ENCODE measurements at regions not wholly inside any gene's neighbourhood (a gene's known extent, or its start where the extent isn't known, plus 50 kb on each side); places are given as distances from the start of the nearest gene placed in this dataset.

DNA sequence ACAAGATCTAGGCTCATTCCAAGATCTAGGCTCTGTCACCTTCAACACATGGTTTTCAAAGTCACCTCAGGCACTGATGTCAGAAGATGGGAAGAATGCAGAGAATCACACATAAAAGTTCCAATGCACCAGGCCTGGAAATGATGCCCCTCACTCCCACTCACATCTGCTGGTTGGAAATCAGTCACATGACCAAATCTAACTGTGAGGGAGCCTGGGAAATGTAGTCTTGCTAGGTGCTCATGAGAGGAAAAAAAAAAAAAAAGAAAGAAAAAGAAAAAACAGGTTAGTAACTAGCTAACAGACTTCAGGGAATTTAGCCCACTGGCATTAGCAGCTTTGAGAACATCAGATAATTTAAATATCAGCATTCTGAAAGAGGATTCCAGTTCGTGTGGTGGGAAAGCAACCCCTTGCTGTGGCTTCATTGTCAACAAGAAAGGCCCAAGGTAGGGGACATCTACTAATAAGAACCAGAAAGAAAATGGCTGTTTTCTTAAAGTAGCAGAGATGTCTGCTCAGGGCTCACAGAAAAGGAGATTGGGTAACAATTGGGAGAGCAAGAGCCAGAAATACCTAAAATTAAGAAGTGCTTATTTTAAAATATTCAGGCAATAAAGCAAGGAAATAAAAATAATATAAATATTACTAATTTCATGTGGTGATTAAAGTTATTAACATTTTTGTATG is 614.3 kb downstream of the ACTL7B start:
- ATAC-seq (no peak), DNase-seq (no peak)
- H3K4me3 ChIP-seq: no peak overlapping the region
- no peaks in the 10 kb centered on the region for H3K9me3 ChIP-seq
- TF ChIP-seq, protein P1, sequence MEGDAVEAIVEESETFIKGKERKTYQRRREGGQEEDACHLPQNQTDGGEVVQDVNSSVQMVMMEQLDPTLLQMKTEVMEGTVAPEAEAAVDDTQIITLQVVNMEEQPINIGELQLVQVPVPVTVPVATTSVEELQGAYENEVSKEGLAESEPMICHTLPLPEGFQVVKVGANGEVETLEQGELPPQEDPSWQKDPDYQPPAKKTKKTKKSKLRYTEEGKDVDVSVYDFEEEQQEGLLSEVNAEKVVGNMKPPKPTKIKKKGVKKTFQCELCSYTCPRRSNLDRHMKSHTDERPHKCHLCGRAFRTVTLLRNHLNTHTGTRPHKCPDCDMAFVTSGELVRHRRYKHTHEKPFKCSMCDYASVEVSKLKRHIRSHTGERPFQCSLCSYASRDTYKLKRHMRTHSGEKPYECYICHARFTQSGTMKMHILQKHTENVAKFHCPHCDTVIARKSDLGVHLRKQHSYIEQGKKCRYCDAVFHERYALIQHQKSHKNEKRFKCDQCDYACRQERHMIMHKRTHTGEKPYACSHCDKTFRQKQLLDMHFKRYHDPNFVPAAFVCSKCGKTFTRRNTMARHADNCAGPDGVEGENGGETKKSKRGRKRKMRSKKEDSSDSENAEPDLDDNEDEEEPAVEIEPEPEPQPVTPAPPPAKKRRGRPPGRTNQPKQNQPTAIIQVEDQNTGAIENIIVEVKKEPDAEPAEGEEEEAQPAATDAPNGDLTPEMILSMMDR (IDR thresholded peaks at IDR 0.05): no peak
- no peak for TF ChIP-seq POLR2A (IDR thresholded peaks at IDR 0.05)
- intact Hi-C loops (cut with DNase I): no loop called here
- H3K4me1 ChIP-seq: no peaks in the 10 kb centered on the region
- 17% methylated on average over 1 of the region's 1 CpG for WGBS (ENCODE audit: insufficient coverage, low coverage, low lambda C conversion rate, missing lambda C conversion rate)
- no peaks in the 10 kb centered on the region for H3K36me3 ChIP-seq
- H3K27ac ChIP-seq: no peak overlapping the region
- H3K27me3 ChIP-seq: no peaks in the 10 kb centered on the region

DNA sequence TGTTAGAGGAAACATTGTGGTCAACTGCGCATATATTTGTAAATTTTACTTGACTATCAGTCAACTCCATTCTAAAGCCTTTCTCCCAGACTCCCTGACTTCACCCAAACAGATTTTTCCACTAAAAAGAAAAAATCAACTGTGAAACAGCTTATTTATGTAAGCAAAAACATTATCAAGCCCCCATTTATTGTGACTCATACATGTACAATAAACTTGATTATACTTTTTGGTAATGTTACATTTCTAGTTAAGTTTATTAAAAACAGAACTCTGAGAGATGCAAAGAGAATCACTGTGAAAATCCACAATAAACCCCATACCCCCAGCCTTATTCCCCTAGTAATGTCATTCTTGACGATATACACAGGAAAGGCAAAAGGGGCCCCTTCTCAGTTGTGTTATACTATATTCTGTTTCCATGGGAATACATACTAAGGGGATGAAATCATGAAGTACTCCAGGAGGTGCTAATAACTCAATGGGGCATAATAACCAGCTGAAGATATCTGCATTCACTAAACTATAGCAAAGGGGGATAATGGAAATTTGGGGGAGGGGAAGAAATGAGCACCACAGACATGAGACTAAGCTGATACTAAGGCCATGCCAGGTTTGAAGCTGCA is 616.0 kb downstream of the ACTL7B start:
- no peak for DNase-seq

DNA sequence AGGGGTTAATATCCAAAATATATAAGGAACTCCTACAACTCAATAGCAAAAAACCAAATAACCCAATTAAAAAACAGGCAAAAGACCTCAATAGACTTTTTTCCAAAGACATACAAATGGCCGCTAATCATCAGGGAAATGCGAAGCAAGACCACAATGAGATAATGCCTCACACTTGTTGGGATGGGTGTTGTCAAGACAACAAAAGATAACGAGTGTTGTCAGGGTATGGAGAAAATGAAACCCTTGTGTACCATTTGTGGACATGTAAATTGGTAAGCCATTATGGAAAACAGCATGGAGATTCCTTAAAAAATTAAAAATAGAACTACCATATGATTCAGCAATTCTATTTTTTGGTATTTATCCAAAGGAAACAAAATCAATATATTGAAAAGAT is 620.2 kb downstream of the ACTL7B start:
- H3K4me3 ChIP-seq: no peak overlapping the region
- no peak overlapping the region for H3K27ac ChIP-seq
- no peaks in the 10 kb centered on the region for H3K36me3 ChIP-seq
- WGBS (ENCODE audit: insufficient coverage, low coverage, low lambda C conversion rate, missing lambda C conversion rate): 71% methylated on average over 3 of the region's 3 CpGs
- ATAC-seq (no peak), DNase-seq (no peak)
- TF ChIP-seq POLR2A (IDR thresholded peaks at IDR 0.05): no peak
- TF ChIP-seq, protein P1 (IDR thresholded peaks at IDR 0.05): no peak
- no peaks in the 10 kb centered on the region for H3K4me1 ChIP-seq
- intact Hi-C loops (cut with DNase I): no loop called here
- H3K9me3 ChIP-seq: no peaks in the 10 kb centered on the region
- H3K27me3 ChIP-seq: no peaks in the 10 kb centered on the region

More for the DNA sequence above, 616.0 kb downstream of the ACTL7B start:
- intact Hi-C loops (cut with DNase I): no loop called here
- TF ChIP-seq, protein P1 (IDR thresholded peaks at IDR 0.05): no peak
- TF ChIP-seq POLR2A (IDR thresholded peaks at IDR 0.05): no peak
- no peaks in the 10 kb centered on the region for H3K9me3 ChIP-seq
- ATAC-seq: no peak
- H3K36me3 ChIP-seq: no peaks in the 10 kb centered on the region
- H3K27ac ChIP-seq: no peak overlapping the region
- H3K4me1 ChIP-seq: no peaks in the 10 kb centered on the region
- 44% methylated on average over 1 of the region's 2 CpGs for WGBS (ENCODE audit: insufficient coverage, low coverage, low lambda C conversion rate, missing lambda C conversion rate)
- no peak overlapping the region for H3K4me3 ChIP-seq
- no peaks in the 10 kb centered on the region for H3K27me3 ChIP-seq

DNA sequence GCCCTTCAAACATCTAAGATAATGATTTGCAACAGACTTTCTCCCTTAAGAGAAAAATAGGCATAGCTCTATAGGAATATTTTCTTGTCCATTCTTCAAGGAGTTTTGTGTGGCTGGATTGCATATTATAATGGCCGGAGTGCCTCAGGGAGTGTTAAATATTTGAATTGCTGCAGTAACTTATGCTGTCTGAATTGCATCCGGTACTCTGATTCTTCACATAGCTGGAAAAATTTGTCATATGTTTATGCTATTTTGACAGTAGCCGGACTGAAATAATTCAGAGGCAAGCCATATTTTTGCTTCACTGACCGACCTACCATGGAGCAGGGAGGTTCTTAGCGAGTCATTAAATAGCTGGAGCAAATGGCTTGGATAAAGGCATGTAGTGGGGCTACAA is 621.0 kb downstream of the ACTL7B start:
- no peak overlapping the region for H3K4me3 ChIP-seq
- TF ChIP-seq, protein P1 (IDR thresholded peaks at IDR 0.05): no peak
- TF ChIP-seq POLR2A (IDR thresholded peaks at IDR 0.05): no peak
- no peaks in the 10 kb centered on the region for H3K4me1 ChIP-seq
- H3K27me3 ChIP-seq: no peaks in the 10 kb centered on the region
- intact Hi-C loops (cut with DNase I): no loop called here
- no peaks in the 10 kb centered on the region for H3K9me3 ChIP-seq
- no peaks in the 10 kb centered on the region for H3K36me3 ChIP-seq
- DNase-seq (no peak), ATAC-seq (no peak)
- WGBS (ENCODE audit: insufficient coverage, low coverage, low lambda C conversion rate, missing lambda C conversion rate): 55% methylated on average over 5 of the region's 5 CpGs
- no peak overlapping the region for H3K27ac ChIP-seq

All from right lobe of liver (tissue), 6 donors.